IMR-90 (cell line): ENCODE measurements at regions not wholly inside any gene's neighbourhood (a gene's known extent, or its start where the extent isn't known, plus 50 kb on each side); places are given as distances from the start of the nearest gene placed in this dataset.

Experiments used
- ATAC-seq: fragments of 200-7000 bp; cut with Tn5 transposase; 2 replicates; pipeline ENCODE4 v1.9.1; 2020; ENCODE audit warnings: low read depth, mild to moderate bottlenecking, moderate library complexity
- BruUV-seq: library from RNA; stranded (reverse); fragments of 400-500 nt; replicated peaks from 2 replicates; lab custom pipeline; 2021; lab: Mats Ljungman, UMichigan
- CTCF ChIA-PET: fragments of 300-600 bp; formaldehyde crosslinking; extraction: SDS; loops from one replicate; lab custom pipeline; 2021; ENCODE audit warnings: antibody characterized with exemption; lab: Yijun Ruan, JAX
- POLR2A ChIA-PET: fragments of 300-600 bp; sonication (Branson Sonifier 250); formaldehyde crosslinking; loops from one replicate; lab custom pipeline; 2022; ENCODE audit warnings: antibody characterized with exemption; ENCODE audit not compliant: unreplicated experiment; lab: Charles Lee
- DNase-seq: peaks from one replicate; pipeline ENCODE4 v3.0.0; 2013
- H2AFZ ChIP-seq: replicated peaks from 2 replicates; pipeline ENCODE3; 2013; ENCODE audit warnings: low read length, mild to moderate bottlenecking; ENCODE audit not compliant: poor library complexity
- H2AK5ac ChIP-seq: 2 replicates; pipeline ENCODE4 v1.6.1; 2013; ENCODE audit warnings: low read depth, low read length, inconsistent platforms
- H2AK9ac ChIP-seq: replicated peaks from 2 replicates; pipeline ENCODE3; 2013; ENCODE audit warnings: mild to moderate bottlenecking, low read depth, low read length, moderate library complexity; ENCODE audit not compliant: poor library complexity
- H2BK120ac ChIP-seq: 2 replicates; pipeline ENCODE4 v1.6.1; 2013; ENCODE audit warnings: low read depth, low read length, inconsistent platforms
- H2BK15ac ChIP-seq: 3 replicates; pipeline ENCODE4 v1.6.1; 2013; ENCODE audit warnings: low read depth, low read length, inconsistent platforms
- H2BK20ac ChIP-seq: 2 replicates; pipeline ENCODE4 v1.6.1; 2013; ENCODE audit warnings: low read depth, mild to moderate bottlenecking, inconsistent platforms, low read length, moderate library complexity
- H2BK5ac ChIP-seq: 2 replicates; pipeline ENCODE4 v1.6.1; 2013; ENCODE audit warnings: mild to moderate bottlenecking, low read depth, low read length, inconsistent platforms; ENCODE audit not compliant: poor library complexity, severe bottlenecking
- H3K14ac ChIP-seq: replicated peaks from 2 replicates; pipeline ENCODE4 v1.6.1; 2013; ENCODE audit warnings: low read depth, low read length, inconsistent platforms
- H3K18ac ChIP-seq: 2 replicates; pipeline ENCODE4 v1.6.1; 2013; ENCODE audit warnings: low read depth, low read length, control low read depth
- H3K23ac ChIP-seq: 2 replicates; pipeline ENCODE4 v1.6.1; 2013; ENCODE audit warnings: low read depth, low read length, inconsistent platforms
- H3K27ac ChIP-seq: 2 replicates; pipeline ENCODE4 v1.5.1; 2013; ENCODE audit warnings: mild to moderate bottlenecking, control low read depth, low read length; ENCODE audit not compliant: insufficient read depth
- H3K27me3 ChIP-seq: 2 replicates; pipeline ENCODE4 v1.6.1; 2013; ENCODE audit warnings: low read length; ENCODE audit not compliant: control insufficient read depth, insufficient read depth
- H3K36me3 ChIP-seq: 2 replicates; pipeline ENCODE4 v1.6.1; 2013; ENCODE audit warnings: low read length, mixed read lengths; ENCODE audit not compliant: control insufficient read depth, insufficient read depth
- H3K4ac ChIP-seq: 2 replicates; pipeline ENCODE4 v1.6.1; 2013; ENCODE audit warnings: low read depth, low read length, inconsistent platforms
- H3K4me1 ChIP-seq: 2 replicates; pipeline ENCODE4 v1.6.1; 2013; ENCODE audit warnings: low read length, mixed read lengths; ENCODE audit not compliant: control insufficient read depth, insufficient read depth
- H3K4me2 ChIP-seq: 2 replicates; pipeline ENCODE4 v1.6.1; 2013; ENCODE audit warnings: low read depth, mild to moderate bottlenecking, control low read depth, low read length, moderate library complexity
- H3K4me3 ChIP-seq: 2 replicates; pipeline ENCODE4 v1.5.1; 2013; ENCODE audit warnings: low read depth, mild to moderate bottlenecking, control low read depth, low read length, moderate library complexity; ENCODE audit not compliant: insufficient read depth
- H3K56ac ChIP-seq: 2 replicates; pipeline ENCODE4 v1.6.1; 2013; ENCODE audit warnings: low read length, inconsistent platforms; ENCODE audit not compliant: insufficient read depth; ENCODE audit errors: extremely low read depth
- H3K79me1 ChIP-seq, 2 experiments: 2 replicates each; pipeline ENCODE4 v1.6.1; 2013; ENCODE audit warnings: low read length in 2 of 2, inconsistent platforms in 1 of 2, low read depth in 1 of 2
- H3K9ac ChIP-seq: 2 replicates; pipeline ENCODE4 v1.6.1; 2013; ENCODE audit warnings: low read depth, low read length, control low read depth
- H3K9me1 ChIP-seq: 2 replicates; pipeline ENCODE4 v1.6.1; 2013; ENCODE audit warnings: low read length, inconsistent platforms; ENCODE audit not compliant: insufficient read depth
- H3K9me3 ChIP-seq: 2 replicates; pipeline ENCODE4 v1.6.1; 2013; ENCODE audit warnings: low read length; ENCODE audit not compliant: control insufficient read depth, insufficient read depth
- H4K20me1 ChIP-seq: 2 replicates; pipeline ENCODE4 v1.6.1; 2013; ENCODE audit warnings: low read length, inconsistent platforms; ENCODE audit not compliant: insufficient read depth
- H4K5ac ChIP-seq: 2 replicates; pipeline ENCODE4 v1.6.1; 2013; ENCODE audit warnings: mild to moderate bottlenecking, low read depth, low read length, control low read depth
- H4K8ac ChIP-seq, 2 experiments: 2 replicates each; pipeline ENCODE4 v1.6.1; 2013; ENCODE audit warnings: low read depth in 2 of 2, low read length in 2 of 2, control low read depth in 1 of 2, inconsistent platforms in 1 of 2
- H4K91ac ChIP-seq: 2 replicates; pipeline ENCODE4 v1.6.1; 2013; ENCODE audit warnings: low read depth, low read length, inconsistent platforms; ENCODE audit not compliant: insufficient read depth
- CHD1 ChIP-seq: IDR thresholded peaks from 2 replicates; pipeline ENCODE4 v1.6.1; 2012; ENCODE audit warnings: low read depth, low read length, improper control_type of control experiment
- ELK1 ChIP-seq: fragments of 150-350 bp; IDR thresholded peaks from 2 replicates; pipeline ENCODE4 v1.6.1; 2016; ENCODE audit warnings: low read depth, mild to moderate bottlenecking, low read length, moderate library complexity, borderline replicate concordance
- MAFK ChIP-seq: IDR thresholded peaks from 2 replicates; pipeline ENCODE4 v1.6.1; 2012; ENCODE audit warnings: low read depth, low read length, improper control_type of control experiment
- SMC3 ChIP-seq: fragments of 150-350 bp; IDR thresholded peaks from 2 replicates; pipeline ENCODE4 v1.6.1; 2016; ENCODE audit warnings: low read depth, mild to moderate bottlenecking, antibody characterized with exemption, low read length, moderate library complexity
- WGBS, 2 experiments: methylation state at CpG; one replicate each; pipeline versions ENCODE4 v1.1.5 to v1.1.7; 2013; ENCODE audit warnings: missing lambda C conversion rate in 2 of 2; ENCODE audit not compliant: insufficient read length in 1 of 2; ENCODE audit errors: extremely low coverage in 2 of 2; 5-methylcytosine and 5-hydroxymethylcytosine counted together
- dilution Hi-C: fragments of 300-500 bp; cut with HindIII; formaldehyde crosslinking; loops from one replicate; pipeline ENCODE4 v1.14.3; 2018; ENCODE audit warnings: low sequenced_read_pairs; ENCODE audit not compliant: unreplicated experiment
- in situ Hi-C: fragments of 300-500 bp; cut with MboI; formaldehyde crosslinking; loops from 3 replicates; pipeline ENCODE4 v1.14.3; 2019; ENCODE audit warnings: low sequenced_read_pairs, inconsistent platforms, mixed read lengths
- intact Hi-C: fragments of 100-400 bp; cut with micrococcal nuclease; formaldehyde crosslinking; loops from 2 replicates; pipeline ENCODE4 v1.10.0; 2022

- no peak for TF ChIP-seq CHD1
- TF ChIP-seq SMC3, result no peak
- TF ChIP-seq MAFK, result no peak
- no peak for TF ChIP-seq ELK1
- Histone ChIP-seq H2AK5ac (no peak overlapping the region), H3K27me3 (no peaks in the 10 kb centered on the region; the same call in 1 of the 2 replicates), H3K14ac (no peak overlapping the region), H3K9me1 (no peaks in the 10 kb centered on the region), H3K4ac (no peak overlapping the region), H3K9me3 (no peaks in the 10 kb centered on the region), H2AK9ac (no peak overlapping the region), H4K91ac (no peak overlapping the region), H3K4me1 (no peaks in the 10 kb centered on the region), H3K4me3 (no peak overlapping the region), H2BK120ac (no peak overlapping the region), H2BK20ac (no peak overlapping the region), H3K79me1 (no peaks in the 10 kb centered on the region), H3K4me2 (no peak overlapping the region), H2BK15ac (no peak overlapping the region), H3K18ac (no peak overlapping the region), H4K8ac (no peak overlapping the region), H3K9ac (no peak overlapping the region), H3K23ac (no peak overlapping the region), H2AFZ (no peak overlapping the region), H3K27ac (no peak overlapping the region), H2BK5ac (no peak overlapping the region), H4K5ac (no peak overlapping the region), H3K36me3 (no peaks in the 10 kb centered on the region), H4K20me1 (no peaks in the 10 kb centered on the region), H3K56ac (no peak overlapping the region)
- BruUV-seq, result no TSS peak
- no peak for DNase-seq
- ATAC-seq, result no peak
- CTCF ChIA-PET, result interaction anchor here (0.6 kb wide), 1 partner anchor 488 kb away, joined by 8 read pairs; no protein-coding TSS in a partner anchor
- dilution Hi-C loops, result no loop called here
- POLR2A ChIA-PET, result no interaction called here
- intact Hi-C loops, result no loop called here
- WGBS, 2 experiments, result 5% methylated on average over 4 of the region's 49 CpGs; no CpG with 5 or more reads in 1 of the 2 experiments
- in situ Hi-C loops, result no loop called here
Observed at GRCh38 chr10:23694446-23694920, 255.6 kb downstream of the OTUD1 start.
